Smooth muscle cell (in vitro differentiated cells): ENCODE measurements at regions not wholly inside any gene's neighbourhood (a gene's known extent, or its start where the extent isn't known, plus 50 kb on each side); places are given as distances from the start of the nearest gene placed in this dataset.

Experiments used
- DNase-seq: peaks from one replicate; lab custom pipeline; 2025; ENCODE audit not compliant: unreplicated experiment; lab: John Stamatoyannopoulos, UW
- H2AFZ ChIP-seq: fragments of 200-600 bp; sonication (generic); 2 replicates; pipeline ENCODE4 v1.6.0; 2016; ENCODE audit warnings: antibody characterized with exemption, low read depth, mild to moderate bottlenecking
- H3F3A ChIP-seq: fragments of 200-600 bp; sonication (generic); 2 replicates; pipeline ENCODE4 v1.6.0; 2017; ENCODE audit warnings: antibody characterized with exemption, low read depth
- H3K27ac ChIP-seq: fragments of 200-600 bp; sonication (generic); 2 replicates; pipeline ENCODE4 v1.5.1; 2016; ENCODE audit warnings: low read depth, mild to moderate bottlenecking
- H3K27me3 ChIP-seq: fragments of 200-600 bp; sonication (generic); 2 replicates; pipeline ENCODE4 v1.6.1; 2016; ENCODE audit warnings: low read depth, mild to moderate bottlenecking
- H3K36me3 ChIP-seq: fragments of 200-600 bp; sonication (generic); 2 replicates; pipeline ENCODE4 v1.5.1; 2016; ENCODE audit warnings: low read depth
- H3K4me1 ChIP-seq: fragments of 200-600 bp; sonication (generic); 2 replicates; pipeline ENCODE4 v1.5.1; 2016; ENCODE audit warnings: low read depth
- H3K4me2 ChIP-seq: fragments of 200-600 bp; sonication (generic); 2 replicates; pipeline ENCODE4 v1.6.0; 2016; ENCODE audit warnings: mild to moderate bottlenecking
- H3K4me3 ChIP-seq: fragments of 200-600 bp; sonication (generic); 2 replicates; pipeline ENCODE4 v1.5.1; 2016; ENCODE audit warnings: mild to moderate bottlenecking
- H3K79me2 ChIP-seq: fragments of 200-600 bp; sonication (generic); 2 replicates; pipeline ENCODE4 v1.6.0; 2016; ENCODE audit warnings: low read depth, mild to moderate bottlenecking
- H3K9ac ChIP-seq: fragments of 200-600 bp; sonication (generic); 2 replicates; pipeline ENCODE4 v1.6.0; 2016; ENCODE audit warnings: low read depth
- H3K9me3 ChIP-seq: fragments of 200-600 bp; sonication (generic); replicated peaks from 2 replicates; pipeline ENCODE4 v1.5.1; 2016; ENCODE audit warnings: low read depth
- H4K20me1 ChIP-seq: fragments of 200-600 bp; sonication (generic); 2 replicates; pipeline ENCODE4 v1.6.0; 2016; ENCODE audit warnings: low read depth
- WGBS: methylation state at CpG from one replicate; pipeline ENCODE4 v1.1.7; 2016; ENCODE audit warnings: low lambda C conversion rate; 5-methylcytosine and 5-hydroxymethylcytosine counted together
- TF ChIP-seq, protein P1 (sequence below): fragments of 200-600 bp; sonication (generic); IDR thresholded peaks from 2 replicates; pipeline ENCODE4 v1.5.1; 2017; ENCODE audit warnings: borderline replicate concordance, mild to moderate bottlenecking, antibody characterized with exemption; ENCODE audit not compliant: insufficient read depth, poor library complexity, severe bottlenecking

DNA sequence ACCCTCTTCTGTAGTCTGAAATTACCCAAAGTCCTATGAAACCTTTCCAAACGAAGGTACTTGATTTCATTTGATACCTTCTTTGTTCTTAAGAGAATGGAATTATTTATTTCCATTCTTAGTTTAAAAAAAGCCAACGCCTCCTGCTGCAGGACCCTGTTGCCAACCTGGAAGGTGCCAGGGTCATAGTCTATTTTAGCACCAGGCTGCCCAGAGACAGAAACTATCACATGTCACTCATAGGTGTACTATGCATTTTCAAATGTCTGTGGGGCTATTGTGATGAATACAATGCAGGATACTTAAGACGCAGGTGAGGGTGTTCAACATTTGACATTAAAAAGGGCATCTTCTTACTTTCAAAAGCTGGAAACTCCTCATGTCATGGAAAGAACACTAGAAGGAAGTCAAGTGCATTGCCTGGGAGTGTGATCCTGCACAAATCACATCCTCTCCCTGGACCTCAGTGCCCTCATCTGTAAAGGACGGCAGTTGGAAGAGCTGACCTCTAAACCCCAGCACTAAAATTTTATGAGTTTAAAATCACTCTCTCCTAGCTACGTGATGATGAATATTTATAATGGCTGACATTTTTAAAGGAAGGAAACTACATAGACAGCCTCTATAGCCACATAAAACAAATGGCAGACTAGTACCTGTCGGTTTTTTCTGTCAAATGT, 107.3 kb upstream of the SYT6 start:
- Histone ChIP-seq H3K9ac (no peak overlapping the region), H3K79me2 (no peaks in the 10 kb centered on the region), H3K4me2 (no peak overlapping the region), H3K27me3 (peaks cover 6% of the 10 kb centered on the region), H3K4me1 (no peaks in the 10 kb centered on the region), H3K4me3 (no peak overlapping the region), H3F3A (no peaks in the 10 kb centered on the region), H4K20me1 (no peaks in the 10 kb centered on the region), H3K36me3 (no peaks in the 10 kb centered on the region), H3K9me3 (no peaks in the 10 kb centered on the region), H2AFZ (no peak overlapping the region), H3K27ac (no peak overlapping the region)
- TF ChIP-seq, protein P1, sequence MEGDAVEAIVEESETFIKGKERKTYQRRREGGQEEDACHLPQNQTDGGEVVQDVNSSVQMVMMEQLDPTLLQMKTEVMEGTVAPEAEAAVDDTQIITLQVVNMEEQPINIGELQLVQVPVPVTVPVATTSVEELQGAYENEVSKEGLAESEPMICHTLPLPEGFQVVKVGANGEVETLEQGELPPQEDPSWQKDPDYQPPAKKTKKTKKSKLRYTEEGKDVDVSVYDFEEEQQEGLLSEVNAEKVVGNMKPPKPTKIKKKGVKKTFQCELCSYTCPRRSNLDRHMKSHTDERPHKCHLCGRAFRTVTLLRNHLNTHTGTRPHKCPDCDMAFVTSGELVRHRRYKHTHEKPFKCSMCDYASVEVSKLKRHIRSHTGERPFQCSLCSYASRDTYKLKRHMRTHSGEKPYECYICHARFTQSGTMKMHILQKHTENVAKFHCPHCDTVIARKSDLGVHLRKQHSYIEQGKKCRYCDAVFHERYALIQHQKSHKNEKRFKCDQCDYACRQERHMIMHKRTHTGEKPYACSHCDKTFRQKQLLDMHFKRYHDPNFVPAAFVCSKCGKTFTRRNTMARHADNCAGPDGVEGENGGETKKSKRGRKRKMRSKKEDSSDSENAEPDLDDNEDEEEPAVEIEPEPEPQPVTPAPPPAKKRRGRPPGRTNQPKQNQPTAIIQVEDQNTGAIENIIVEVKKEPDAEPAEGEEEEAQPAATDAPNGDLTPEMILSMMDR, result no peak
- no peak for DNase-seq
- 88% methylated on average over 6 of the region's 6 CpGs for WGBS

DNA sequence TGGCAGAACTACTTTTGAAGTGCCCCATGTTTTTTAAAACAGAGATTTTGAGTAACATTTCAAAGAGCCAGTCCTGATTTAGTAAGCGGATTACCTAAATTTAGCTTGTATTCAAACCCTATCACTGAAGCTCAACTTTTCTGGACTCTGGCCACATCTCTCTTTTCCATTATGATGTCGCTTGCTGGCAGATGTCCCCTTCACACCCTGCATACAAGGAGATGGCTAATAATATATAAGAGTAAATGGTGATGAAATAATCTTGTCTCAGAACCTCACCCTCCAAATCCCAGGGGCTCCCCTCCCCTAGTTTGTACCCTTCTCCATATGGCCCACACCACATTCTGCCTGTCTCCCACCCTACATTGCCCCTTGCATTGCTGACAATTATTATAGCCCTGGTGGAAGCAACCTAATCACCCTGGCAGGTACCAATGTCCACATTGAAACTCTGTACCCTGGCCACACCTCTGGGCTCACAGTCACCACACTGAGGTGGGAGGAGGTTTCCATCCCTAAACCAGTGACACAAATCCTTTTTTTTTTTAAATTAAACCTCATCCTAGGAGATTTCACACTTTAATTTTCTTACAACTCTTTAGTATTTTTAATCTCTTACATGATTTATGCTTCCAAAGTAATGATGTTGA, 106.0 kb upstream of the SYT6 start:
- Histone ChIP-seq H3K79me2 (no peaks in the 10 kb centered on the region), H3F3A (no peaks in the 10 kb centered on the region), H3K36me3 (no peaks in the 10 kb centered on the region), H3K27ac (no peak overlapping the region), H3K27me3 (peaks cover 6% of the 10 kb centered on the region), H3K9ac (no peak overlapping the region), H3K9me3 (peaks cover 6% of the 10 kb centered on the region), H4K20me1 (no peaks in the 10 kb centered on the region), H3K4me2 (no peak overlapping the region), H2AFZ (no peak overlapping the region), H3K4me1 (no peaks in the 10 kb centered on the region), H3K4me3 (no peak overlapping the region)
- WGBS, result 83% methylated on average over 2 of the region's 2 CpGs
- TF ChIP-seq, protein P1, result no peak
- DNase-seq, result no peak

DNA sequence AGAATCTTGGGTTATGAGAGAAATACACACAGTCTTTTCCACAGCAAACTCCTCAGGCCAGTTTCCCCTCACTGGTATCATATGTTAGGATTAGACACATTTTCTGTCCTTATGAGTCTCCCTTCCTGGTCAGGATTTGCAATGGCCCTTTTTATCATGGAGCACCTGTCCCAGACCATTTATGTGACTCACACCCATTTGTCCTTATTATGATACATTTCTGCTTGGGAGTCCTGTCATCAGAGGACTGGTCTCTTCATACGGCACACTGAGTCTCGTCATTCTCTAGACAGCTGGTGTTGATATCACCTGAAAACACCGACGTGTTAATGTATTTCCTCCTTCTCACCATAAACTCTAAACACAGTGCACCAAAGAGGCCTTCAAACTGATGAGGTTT, 105.0 kb upstream of the SYT6 start:
- peaks cover 7% of the 10 kb centered on the region for H3K9me3 ChIP-seq
- H3K27me3 ChIP-seq, result peaks cover 6% of the 10 kb centered on the region
- no peak overlapping the region for H2AFZ ChIP-seq
- no peak overlapping the region for H3K4me3 ChIP-seq
- H3K4me1 ChIP-seq, result no peaks in the 10 kb centered on the region
- no peaks in the 10 kb centered on the region for H3K36me3 ChIP-seq
- no peaks in the 10 kb centered on the region for H3F3A ChIP-seq
- TF ChIP-seq, protein P1, result no peak
- no peak overlapping the region for H3K4me2 ChIP-seq
- H3K27ac ChIP-seq, result no peak overlapping the region
- DNase-seq, result no peak
- H4K20me1 ChIP-seq, result no peaks in the 10 kb centered on the region
- H3K79me2 ChIP-seq, result no peaks in the 10 kb centered on the region
- 72% methylated on average over 4 of the region's 4 CpGs for WGBS
- no peak overlapping the region for H3K9ac ChIP-seq

DNA sequence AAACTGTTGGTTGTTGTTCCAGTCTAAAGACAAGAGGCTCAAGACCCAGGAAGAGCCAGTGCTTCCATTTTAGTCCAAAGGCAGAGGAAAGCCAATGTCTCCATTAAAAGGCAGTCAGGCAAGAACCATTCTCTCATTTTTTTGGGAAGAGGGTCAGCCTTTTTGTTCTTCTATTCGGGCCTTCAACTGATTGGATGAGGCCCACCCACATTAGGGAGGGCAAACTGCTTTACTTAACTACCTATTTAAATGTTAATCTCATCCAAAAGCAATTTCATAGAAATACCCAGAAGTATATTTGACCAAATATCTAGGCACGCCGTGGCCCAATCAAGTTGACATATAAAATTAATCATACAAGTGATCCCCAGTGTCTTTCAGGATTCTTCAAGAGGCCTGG, 104.4 kb upstream of the SYT6 start:
- Histone ChIP-seq H3K9me3 (peaks cover 7% of the 10 kb centered on the region), H3K36me3 (no peaks in the 10 kb centered on the region), H3K27ac (no peak overlapping the region), H4K20me1 (no peaks in the 10 kb centered on the region), H3K4me2 (no peak overlapping the region), H2AFZ (no peak overlapping the region), H3K79me2 (no peaks in the 10 kb centered on the region), H3K27me3 (peaks cover 6% of the 10 kb centered on the region), H3K9ac (no peak overlapping the region), H3K4me1 (no peaks in the 10 kb centered on the region), H3F3A (no peaks in the 10 kb centered on the region), H3K4me3 (no peak overlapping the region)
- TF ChIP-seq, protein P1, result no peak
- 95% methylated on average over 3 of the region's 3 CpGs for WGBS
- DNase-seq, result no peak
